Upper lobe of left lung (tissue), 6 donors: ENCODE measurements at regions not wholly inside any gene's neighbourhood (a gene's known extent, or its start where the extent isn't known, plus 50 kb on each side); places are given as distances from the start of the nearest gene placed in this dataset.

Source experiments
- ATAC-seq, 2 donors: fragments of 200-7000 bp; cut with Tn5 transposase; one replicate each; pipeline ENCODE4 v1.9.1; 2022; ENCODE audit warnings: mild to moderate bottlenecking in 2 of 2, moderate library complexity in 2 of 2; ENCODE audit not compliant: low FRiP score in 2 of 2
- DNase-seq, 2 donors: peaks; one replicate each; pipeline ENCODE4 v3.0.0-alpha.2; 2019 to 2020
- H3K27ac ChIP-seq, 4 donors: fragments of 200-600 bp; sonication (generic); one replicate each; pipeline ENCODE4 v1.5.1; 2016 to 2019
- H3K27me3 ChIP-seq, 4 donors: fragments of 200-600 bp; sonication (generic); one replicate each; pipeline ENCODE4 v1.5.1; 2017 to 2019
- H3K36me3 ChIP-seq, 4 donors: fragments of 200-600 bp; sonication (generic); one replicate each; pipeline ENCODE4 v1.5.1; 2016 to 2019
- H3K4me1 ChIP-seq, 4 donors: fragments of 200-600 bp; sonication (generic); one replicate each; pipeline ENCODE4 v1.5.1; 2018 to 2019
- H3K4me3 ChIP-seq, 4 donors: fragments of 200-600 bp; sonication (generic); one replicate each; pipeline ENCODE4 v1.5.1; 2017 to 2019; ENCODE audit warnings: mild to moderate bottlenecking in 2 of 4, moderate library complexity in 1 of 4
- H3K9me3 ChIP-seq, 4 donors: fragments of 200-600 bp; sonication (generic); one replicate each; pipeline ENCODE4 v1.5.1; 2018 to 2019
- CTCF ChIP-seq, 6 experiments: fragments of 450-650 bp in 4 of 6; fragments of 200-600 bp in 2 of 6; sonication (generic) in 2 of 6; IDR thresholded peaks; one replicate each; pipeline ENCODE4 v1.5.1; 2016 to 2019; ENCODE audit warnings: antibody characterized with exemption in 6 of 6
- EP300 ChIP-seq, 4 donors: sonication (generic); formaldehyde crosslinking; IDR thresholded peaks; one replicate each; pipeline ENCODE4 v1.5.1; 2017; ENCODE audit warnings: antibody characterized with exemption in 4 of 4, control low read depth in 2 of 4
- POLR2A ChIP-seq, 4 donors: fragments of 450-650 bp; IDR thresholded peaks; one replicate each; pipeline ENCODE4 v1.5.1; 2016 to 2017; ENCODE audit warnings: antibody characterized with exemption in 4 of 4, mild to moderate bottlenecking in 2 of 4
- POLR2AphosphoS5 ChIP-seq, 2 donors: sonication (generic); formaldehyde crosslinking; IDR thresholded peaks; one replicate each; pipeline ENCODE4 v1.5.1; 2017; ENCODE audit warnings: antibody characterized with exemption in 2 of 2
- WGBS, 2 donors: methylation state at CpG; one replicate each; pipeline ENCODE4 v1.1.5; 2017 to 2018; 5-methylcytosine and 5-hydroxymethylcytosine counted together
- donor health status: DM: no; HTN: no; CAD: no; lungs with moderate emphysema.
- donor health status: DM: no; HTN: yes; CAD: no; lungs with severe emphysema.

GRCh38 chr15:88980498-88980897, 67.3 kb upstream of the MFGE8 start:
- DNase-seq (no peak), ATAC-seq (no peak)
- H3K27me3 ChIP-seq: no peaks in the 10 kb centered on the region
- TF ChIP-seq CTCF (IDR thresholded peaks at IDR 0.05): no peak
- peaks cover 0 to 3% (median 0%) of the 10 kb centered on the region in 4 donors for H3K4me1 ChIP-seq
- H3K36me3 ChIP-seq: no peaks in the 10 kb centered on the region
- H3K4me3 ChIP-seq: no peak overlapping the region
- 86 to 91% methylated on average over 4 of the region's 4 CpGs for WGBS, 2 donors
- no peak overlapping the region for H3K27ac ChIP-seq
- no peaks in the 10 kb centered on the region for H3K9me3 ChIP-seq

GRCh38 chr15:88981244-88982215, 68.4 kb upstream of the MFGE8 start:
- DNase-seq (no peak), ATAC-seq (no peak)
- Histone ChIP-seq H3K4me3 (no peak overlapping the region), H3K36me3 (no peaks in the 10 kb centered on the region), H3K27ac (no peak overlapping the region), H3K4me1 (peaks cover 0 to 3% (median 0%) of the 10 kb centered on the region in 4 donors), H3K27me3 (no peaks in the 10 kb centered on the region), H3K9me3 (no peaks in the 10 kb centered on the region)
- WGBS, 2 donors: 77 to 80% methylated on average over 15 of the region's 15 CpGs
- TF ChIP-seq CTCF (IDR thresholded peaks at IDR 0.05) (no peak), EP300 (IDR thresholded peaks at IDR 0.05) (no peak), POLR2A (IDR thresholded peaks at IDR 0.05) (no peak), POLR2AphosphoS5 (IDR thresholded peaks at IDR 0.05) (no peak)

GRCh38 chr15:88982304-88982945, 69.2 kb upstream of the MFGE8 start:
- ATAC-seq (peak; percentile 70 to 77), DNase-seq (peak in 1 of 2 donors; percentile 46)
- no peak for TF ChIP-seq CTCF (IDR thresholded peaks at IDR 0.05)
- no peak for TF ChIP-seq POLR2AphosphoS5 (IDR thresholded peaks at IDR 0.05)
- TF ChIP-seq EP300 (IDR thresholded peaks at IDR 0.05): no peak
- TF ChIP-seq POLR2A (IDR thresholded peaks at IDR 0.05): no peak
- Histone ChIP-seq H3K4me1 (peaks cover 0 to 3% (median 0%) of the 10 kb centered on the region in 4 donors), H3K4me3 (no peak overlapping the region), H3K9me3 (no peaks in the 10 kb centered on the region), H3K36me3 (no peaks in the 10 kb centered on the region), H3K27me3 (no peaks in the 10 kb centered on the region), H3K27ac (no peak overlapping the region)
- WGBS, 2 donors: 51 to 52% methylated on average over 6 to 7 of the region's 7 CpGs

GRCh38 chr15:88982946-88983342, 69.8 kb upstream of the MFGE8 start:
- DNase-seq (no peak), ATAC-seq (no peak)
- 82 to 89% methylated on average over 2 of the region's 2 CpGs for WGBS, 2 donors
- no peak for TF ChIP-seq POLR2AphosphoS5 (IDR thresholded peaks at IDR 0.05)
- TF ChIP-seq POLR2A (IDR thresholded peaks at IDR 0.05): no peak
- no peak for TF ChIP-seq CTCF (IDR thresholded peaks at IDR 0.05)
- TF ChIP-seq EP300 (IDR thresholded peaks at IDR 0.05): no peak
- Histone ChIP-seq H3K9me3 (no peaks in the 10 kb centered on the region), H3K27ac (no peak overlapping the region), H3K27me3 (no peaks in the 10 kb centered on the region), H3K4me3 (no peak overlapping the region), H3K4me1 (peaks cover 0 to 3% (median 0%) of the 10 kb centered on the region in 4 donors), H3K36me3 (no peaks in the 10 kb centered on the region)
